CD4-positive, alpha-beta T cell treated with Interleukin-17A for 1 hour (primary cell): ENCODE measurements at regions not wholly inside any gene's neighbourhood (a gene's known extent, or its start where the extent isn't known, plus 50 kb on each side); places are given as distances from the start of the nearest gene placed in this dataset.
"Not testable (repeated sequence)": the region's sequence is repeated elsewhere in the genome, so short reads cannot be mapped to it uniquely, and the experiment has no call there.

ENCODE experiments used
- DNase-seq: peaks from one replicate; pipeline ENCODE4 v3.0.0-alpha.2; 2020

DNA sequence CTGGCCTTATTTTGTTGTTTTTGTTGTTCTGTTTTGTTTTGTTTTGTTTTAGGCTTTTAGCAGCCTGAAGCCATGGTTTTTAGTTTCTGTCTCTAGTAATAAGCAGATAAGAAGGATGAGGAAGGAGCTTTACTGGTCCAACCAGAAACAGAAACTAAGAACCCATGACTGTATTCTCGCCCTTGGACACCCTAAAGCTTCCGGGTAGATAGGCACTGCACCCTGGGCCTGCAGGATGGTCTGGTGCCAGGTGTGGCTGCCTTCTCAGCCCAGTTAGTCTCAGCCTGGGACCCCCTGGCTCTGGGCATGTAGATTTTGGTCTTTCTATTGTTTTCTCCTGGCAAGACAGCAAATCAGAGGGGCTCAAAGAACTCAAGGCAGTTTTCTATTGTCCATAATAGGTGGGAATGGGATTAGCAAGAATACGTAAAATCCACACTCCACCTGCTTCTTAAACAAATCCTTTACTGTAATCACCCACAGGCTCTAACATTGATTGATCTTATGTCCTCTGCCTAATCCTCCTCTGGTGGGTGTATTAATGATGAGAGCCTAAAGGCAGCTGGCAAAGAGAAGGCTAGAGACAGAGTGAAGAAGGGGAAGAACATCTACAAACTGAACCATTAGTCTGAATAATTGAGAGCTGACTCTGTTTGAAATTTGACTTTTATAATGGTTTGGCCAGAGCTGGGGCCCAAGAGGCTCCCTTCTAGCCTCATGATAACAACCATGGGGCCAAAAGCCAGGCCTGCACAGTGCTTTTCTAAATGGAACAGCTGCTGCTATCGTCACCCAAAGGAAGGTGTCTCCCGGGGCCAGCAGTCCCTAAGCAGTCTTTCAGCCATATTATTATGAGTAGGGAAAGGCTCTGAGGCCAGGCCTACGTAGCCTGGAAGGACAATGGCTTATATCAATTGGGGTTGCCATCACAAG is 106.8 kb upstream of the ATP1A1 start:
- no peak for DNase-seq

DNA sequence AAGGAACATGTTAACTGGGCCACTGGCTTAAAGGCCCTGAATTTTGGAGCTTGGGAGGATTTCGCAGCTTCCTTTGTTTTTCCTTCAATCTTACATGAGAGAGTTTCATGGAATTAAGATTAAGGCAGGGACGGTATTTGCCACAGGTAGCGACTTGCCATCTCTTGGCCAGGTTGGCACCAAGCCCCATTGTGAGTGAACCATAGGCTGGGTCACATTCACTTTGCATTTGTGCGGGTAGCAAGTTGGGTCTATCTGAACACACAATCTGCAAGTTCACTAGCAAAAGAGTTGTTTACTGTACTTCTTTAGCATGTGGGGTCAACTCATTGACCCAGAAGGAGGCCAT is 106.2 kb upstream of the ATP1A1 start:
- DNase-seq: no peak

DNA sequence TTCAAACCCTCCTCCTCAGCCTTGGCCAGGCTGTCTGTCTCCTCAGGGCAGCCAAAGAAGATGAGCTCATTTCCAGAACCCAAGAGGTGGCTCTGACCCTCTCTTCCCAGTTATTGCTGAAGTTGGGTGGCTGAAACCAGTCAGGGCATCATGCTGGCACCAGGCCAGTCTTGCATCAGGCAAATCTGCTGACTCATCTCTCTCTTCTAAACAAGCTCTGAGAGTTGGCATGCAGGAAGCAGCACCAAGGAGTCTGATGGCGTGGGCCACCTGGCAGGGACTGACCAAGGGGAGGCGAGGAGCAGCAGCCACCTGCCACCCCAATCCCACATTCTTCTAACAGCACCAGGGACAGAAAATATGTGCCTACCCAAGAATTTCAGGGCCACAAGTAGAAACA is 104.8 kb upstream of the ATP1A1 start:
- no peak for DNase-seq

DNA sequence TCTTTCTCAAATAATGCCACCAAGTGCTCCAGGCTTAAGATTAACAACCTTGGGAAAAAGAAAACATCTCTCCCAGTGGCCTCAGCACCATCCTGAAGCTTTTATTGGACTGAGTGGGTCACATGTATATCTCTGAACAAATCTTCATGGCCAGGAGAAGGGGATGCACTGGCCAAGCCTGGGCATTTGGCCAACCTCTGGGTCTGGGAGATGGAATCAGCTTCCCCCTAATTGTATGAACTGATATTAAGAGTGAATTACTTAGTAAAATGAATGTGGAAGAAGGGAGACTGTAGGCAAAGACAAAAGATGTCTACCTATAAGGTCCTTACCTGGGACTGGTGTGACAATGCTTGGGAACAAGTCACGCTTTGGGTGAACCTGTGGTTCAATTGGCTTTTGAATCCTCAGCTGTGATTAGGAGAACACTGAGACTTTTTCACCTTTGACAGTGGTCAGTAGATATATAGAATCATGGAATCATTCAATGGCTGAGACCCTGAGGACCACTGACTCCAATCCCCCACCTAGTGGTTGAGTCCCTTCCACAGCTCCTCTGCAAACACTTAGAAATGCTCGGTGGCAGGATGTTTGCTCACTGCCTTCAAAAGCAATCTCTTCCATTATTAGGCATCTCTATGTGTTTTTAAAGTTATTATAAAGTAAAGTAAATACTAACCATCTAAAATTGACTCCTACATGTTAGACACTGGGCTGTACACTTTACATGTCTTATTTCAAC is 102.6 kb upstream of the ATP1A1 start:
- DNase-seq: no peak

DNA sequence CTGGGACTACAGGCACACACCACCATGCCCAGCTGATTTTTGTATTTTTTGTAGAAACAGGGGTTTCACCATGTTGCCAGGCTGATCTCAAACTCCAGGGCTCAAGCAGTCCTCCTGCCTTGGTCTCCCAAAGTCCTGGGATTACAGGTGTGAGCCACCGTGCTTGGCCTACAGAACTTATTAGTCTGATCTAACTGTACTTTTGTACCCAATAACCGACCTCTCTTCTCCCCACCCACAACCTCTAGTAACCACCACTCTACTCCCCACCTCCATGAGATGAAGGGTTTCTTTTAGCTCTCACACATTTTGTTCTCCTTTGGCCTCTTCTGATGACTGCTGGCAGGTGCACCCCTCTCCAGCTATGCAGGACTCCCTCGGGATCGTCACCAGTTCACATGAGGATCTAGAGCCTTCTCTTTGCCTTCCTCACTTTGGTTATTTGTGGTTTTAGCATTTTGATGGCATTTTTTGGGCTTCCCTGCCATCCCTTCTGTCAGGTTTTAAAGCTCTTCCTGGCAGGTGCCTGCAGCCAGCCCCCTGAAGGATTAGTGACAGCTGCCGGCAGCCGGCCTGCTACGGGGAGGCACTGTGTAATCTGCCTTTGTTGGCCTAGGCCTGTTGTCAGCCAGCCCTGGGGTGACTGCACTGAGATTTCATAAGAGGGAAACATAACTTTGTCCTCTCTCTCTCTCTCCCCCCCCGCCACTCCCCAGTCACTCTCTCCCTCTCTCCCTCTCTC is 99.8 kb upstream of the ATP1A1 start:
- DNase-seq: no peak

DNA sequence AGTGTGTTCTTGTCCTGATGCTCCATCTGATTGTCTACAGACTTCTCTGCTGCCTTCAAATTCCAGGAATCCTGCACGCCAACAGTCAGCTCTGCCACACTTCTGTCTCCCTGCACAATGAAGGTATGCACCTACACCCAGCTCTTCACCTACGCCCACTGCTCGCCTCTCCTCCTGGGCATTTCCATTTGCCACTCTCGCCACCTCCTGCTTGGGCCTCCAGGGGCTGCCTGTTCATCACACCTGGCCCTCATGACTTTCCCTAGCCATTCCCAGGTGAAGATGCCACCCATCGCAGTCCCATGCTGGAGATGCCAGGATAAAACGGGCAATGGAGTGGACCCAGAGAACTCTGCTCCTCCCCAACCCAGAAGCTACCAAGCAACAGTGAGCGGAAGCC is 96.5 kb upstream of the ATP1A1 start:
- DNase-seq: no peak

DNA sequence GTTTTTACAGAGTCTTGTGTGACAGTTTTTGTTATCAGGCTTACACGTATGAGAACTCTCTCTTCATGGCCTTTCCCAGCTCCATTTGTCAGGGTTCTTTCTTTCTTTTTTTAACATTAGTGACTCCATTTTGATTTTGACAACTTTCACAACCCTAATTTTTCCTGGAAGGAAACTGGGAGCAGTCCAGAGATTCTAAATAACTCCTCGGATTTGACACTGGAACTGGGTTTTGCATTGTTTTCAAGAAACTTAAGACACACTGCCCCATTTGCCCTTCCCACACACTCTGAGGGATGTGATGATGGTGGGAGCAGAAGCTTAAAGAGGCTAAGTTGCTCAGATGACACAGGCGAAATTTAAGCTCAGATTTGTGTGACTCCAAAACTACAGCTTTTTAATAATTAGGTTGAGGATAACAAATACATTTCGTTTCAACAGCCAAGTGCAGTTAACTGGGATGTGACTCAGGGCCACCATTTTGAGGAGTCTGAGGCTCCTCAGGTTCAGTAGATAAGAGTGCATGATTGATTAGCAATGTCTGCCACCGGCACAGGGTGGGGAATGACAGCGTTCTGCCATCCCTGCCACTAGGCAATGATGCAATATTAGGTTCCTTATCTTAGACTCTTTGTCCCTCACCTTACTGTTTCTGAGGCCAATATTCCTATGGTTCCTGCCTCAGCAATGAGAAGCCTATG is 95.1 kb upstream of the ATP1A1 start:
- DNase-seq: no peak

DNA sequence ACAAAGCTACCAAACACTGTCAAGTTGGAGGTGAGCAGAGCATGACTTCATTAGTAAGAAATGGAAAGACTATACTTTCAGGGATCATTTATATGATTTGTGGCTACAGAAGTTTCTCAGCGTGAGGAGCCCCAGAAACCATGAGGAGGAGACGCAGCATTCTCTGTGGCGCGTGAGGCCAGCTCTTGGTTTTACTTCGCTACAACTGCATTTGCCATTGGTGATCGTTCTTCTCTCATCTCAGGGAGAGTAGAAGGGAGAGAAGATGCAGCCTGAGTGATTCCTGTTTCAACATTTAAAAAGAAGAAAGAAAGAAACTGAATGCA is 94.5 kb upstream of the ATP1A1 start:
- DNase-seq: no peak

DNA sequence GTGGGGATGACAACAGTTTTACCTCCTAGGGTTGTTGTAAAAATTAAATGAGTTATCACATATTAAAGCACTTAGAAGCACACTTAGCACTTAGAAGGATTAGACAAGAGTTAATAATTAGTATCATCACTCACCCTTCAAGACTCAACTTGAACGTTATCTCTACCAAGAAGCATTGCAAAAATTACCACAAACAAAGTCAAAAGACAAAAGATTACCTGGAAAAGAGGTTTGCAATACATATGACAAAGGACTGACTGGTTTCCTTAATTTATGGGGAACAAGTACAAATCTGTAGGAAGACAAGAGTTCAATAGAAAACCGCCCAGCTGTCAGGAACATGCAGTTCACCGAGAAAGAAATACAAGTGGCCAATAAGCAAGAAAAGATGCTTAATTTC is 93.3 kb upstream of the ATP1A1 start:
- no peak for DNase-seq

DNA sequence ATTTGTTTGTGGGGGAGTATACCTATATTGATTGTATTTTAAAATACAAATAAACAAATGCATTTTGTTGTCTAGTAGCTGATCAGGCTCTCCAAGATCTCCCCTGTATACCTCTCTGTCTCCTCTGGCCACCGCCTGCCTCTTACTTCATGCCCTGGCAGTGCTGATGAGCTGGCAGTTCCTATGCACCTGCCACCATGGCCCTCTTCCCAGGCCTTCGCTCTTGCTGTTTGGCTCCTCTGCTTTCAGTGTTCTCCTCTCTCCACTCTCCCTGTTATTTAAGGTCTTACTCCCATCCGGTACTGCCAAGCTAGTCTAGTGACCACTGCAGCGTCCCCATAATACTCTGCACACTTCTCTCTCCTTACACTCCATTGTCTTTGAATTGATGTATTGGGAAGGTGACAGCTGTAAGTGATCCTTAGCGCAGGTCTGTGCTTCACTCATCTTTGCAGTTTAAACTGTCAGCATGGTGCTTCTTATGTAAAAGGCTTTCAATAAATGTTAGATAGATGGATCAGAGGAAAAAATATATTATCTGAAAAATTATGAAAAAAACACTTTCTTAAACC is 88.1 kb upstream of the ATP1A1 start:
- DNase-seq: no peak

DNA sequence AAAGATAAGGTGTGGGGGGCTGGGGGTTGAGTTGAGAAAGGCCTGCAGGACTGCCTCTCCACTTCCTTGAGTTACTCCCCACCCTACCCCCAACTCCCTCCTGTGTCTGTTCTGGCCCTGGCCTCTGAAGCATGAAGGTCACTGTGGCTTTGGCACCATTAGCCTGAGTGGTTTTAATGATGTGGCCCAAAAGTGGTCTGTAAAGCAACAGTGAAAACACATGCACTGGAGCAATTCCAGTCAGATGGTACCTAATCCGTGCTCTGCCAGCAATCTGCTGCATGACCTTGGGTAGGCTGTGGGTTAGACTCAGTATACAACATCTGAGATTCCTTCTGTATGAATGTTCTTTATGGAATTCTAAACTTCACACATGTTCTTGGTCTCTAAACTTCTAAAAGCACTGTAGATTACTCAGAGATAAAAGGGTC is 86.5 kb upstream of the ATP1A1 start:
- no peak for DNase-seq

DNA sequence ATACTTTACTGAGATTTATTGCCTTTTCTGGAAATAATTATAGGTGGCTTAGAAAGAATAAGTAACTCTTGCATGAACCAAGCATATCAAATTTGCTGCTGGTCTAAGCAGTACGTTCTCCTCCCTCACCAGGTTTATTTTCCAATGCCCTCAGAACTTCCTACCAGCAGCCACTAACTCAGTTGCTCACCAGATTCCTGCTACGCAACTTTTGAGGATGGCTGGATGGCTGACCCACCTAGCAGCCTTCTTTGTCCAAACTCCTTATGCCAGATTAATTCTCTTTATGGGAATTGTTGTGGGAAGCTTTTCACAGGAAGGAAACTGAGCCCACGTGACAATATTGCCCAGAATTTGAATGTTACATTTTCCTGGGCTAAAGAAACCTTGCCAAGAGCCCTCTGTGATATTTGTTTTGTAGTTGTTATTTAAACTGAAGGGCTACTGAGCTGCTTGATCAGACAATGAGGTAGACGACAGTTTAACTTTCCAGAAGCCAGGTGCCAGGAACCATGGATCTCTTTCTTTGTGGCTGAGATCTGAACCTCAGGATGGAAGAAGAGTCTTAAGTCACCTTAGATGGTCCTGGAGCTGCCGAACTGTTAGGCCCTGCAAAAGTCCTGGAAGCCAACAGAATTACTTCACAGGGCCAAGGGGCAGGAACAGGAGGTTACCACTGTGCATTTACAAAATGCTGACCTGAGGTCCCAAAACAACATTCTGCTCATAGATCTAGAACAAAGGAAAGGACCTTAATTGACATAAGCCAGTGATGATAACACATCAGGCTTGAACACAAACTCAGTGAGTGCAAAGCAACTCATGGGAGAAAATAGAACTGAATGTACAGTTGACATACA is 85.5 kb upstream of the ATP1A1 start:
- DNase-seq: no peak

DNA sequence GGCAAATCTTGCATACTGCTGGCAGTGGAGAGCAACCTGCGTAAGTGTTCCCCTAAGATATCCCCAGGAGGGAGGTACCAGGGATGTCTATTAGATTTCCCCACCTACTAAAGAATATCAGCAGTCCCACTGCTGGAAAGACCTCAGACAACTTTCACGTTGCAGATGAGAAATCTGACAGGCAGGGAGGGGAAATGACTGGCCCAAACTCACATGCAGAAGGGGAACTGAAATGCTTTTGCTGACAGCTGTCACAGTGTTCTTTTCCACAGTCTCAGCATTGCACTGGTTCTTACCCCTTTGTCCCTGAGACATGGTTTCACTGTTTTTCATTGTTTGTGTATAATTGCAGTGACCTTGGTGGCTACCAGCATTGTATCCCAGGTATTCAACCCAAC is 84.8 kb upstream of the ATP1A1 start:
- DNase-seq: no peak

DNA sequence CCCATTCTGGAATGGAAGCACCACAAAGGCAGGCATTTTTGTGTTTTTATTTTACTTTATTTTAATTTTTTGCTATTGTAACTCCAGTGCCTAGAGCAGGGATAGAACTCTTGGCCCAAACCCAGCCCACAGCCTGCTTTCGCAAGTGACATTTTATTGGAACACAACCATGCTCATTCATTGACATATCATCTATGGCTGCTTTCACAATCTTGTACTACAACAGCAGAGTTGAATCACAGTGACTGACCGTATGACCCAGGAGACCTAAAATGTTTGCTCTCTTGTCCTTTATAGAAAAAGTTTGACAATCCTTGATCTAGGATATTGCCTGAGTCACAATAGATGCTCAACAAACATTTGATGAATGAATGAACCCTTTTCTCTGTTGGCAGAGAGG is 83.9 kb upstream of the ATP1A1 start:
- DNase-seq: no peak

DNA sequence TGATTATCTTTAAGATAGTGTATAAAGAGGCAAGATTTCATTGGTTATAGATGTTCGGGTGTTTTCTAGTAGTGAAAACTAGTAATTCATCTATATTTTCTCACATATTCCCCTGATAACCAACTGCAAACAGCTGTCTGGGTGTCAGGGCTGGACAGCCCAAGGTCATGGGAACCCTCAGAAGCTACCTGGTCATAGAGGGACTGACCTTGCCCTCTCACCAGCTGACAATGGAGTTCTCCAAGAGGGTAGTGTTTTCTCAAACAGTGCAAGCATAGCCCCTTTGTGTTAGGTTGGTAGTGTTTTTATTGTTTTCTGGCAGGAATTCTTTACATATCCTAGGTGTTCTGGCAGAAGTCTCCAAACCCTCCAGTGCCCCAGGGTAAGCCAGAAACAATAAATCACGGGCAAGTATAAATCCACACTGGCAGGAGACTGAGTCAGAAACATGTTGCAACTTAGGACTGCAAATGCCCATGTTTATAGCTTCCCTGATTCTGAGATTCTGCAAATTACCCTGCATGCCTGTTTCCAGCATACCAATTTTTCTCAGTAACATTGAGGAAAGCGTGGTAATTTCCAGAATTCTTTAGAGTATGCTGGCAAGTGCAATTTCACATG is 82.8 kb upstream of the ATP1A1 start:
- DNase-seq: no peak

DNA sequence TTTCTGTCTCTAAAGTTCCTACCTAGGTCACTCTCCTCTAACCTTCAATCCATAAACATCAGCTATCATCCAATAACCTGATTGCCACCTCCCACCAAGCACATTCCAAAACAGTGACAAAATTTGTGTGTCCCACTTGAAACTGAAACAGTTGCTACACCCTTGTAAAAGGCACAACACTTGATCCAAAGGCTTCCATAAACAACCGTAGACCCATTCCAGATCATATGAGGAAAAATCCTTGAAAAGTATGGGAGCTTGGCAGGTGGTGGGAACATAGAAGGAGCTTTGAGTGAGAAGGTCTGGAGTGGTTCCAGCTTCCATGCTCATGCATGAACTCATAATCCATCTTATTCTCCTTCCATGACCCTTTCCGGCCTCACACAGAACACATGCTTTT is 82.0 kb upstream of the ATP1A1 start:
- no peak for DNase-seq

DNA sequence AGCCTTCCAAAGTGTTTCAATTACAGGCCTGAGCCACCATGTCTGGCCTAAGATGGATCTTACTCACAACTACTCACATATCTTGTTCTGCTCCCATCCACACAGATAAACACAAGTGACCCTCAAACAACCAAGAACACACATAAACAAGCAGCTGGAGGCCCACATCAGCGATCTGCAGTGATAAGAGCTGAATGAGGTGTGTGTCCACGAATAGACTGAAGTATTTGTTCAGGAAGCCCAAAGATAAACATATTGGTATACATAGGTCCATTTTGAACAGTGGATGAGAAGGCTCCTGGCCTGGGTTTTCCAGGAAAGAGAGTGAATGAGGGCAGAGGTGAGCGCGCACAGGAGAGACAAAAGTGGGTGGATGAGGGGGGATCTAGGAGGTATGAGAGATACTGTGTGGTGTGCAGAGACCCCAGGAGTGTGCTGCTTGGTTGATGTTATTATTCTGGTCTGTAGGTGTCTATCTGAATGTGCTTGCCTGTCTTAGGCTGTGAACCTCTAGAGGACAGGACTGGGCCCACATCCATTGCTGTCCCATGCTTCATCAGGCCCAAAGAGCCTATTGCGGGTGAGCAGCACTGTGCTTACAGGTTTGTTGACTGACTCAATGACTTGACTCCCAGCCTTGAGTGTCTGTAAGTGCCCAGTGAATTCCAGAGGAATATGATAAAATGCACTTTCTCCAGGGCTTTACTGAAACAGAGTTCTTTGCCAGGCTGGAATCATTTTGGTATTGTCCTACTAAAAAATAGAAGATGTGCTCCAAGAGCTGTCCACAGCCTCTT is 79.9 kb upstream of the ATP1A1 start:
- DNase-seq: no peak

DNA sequence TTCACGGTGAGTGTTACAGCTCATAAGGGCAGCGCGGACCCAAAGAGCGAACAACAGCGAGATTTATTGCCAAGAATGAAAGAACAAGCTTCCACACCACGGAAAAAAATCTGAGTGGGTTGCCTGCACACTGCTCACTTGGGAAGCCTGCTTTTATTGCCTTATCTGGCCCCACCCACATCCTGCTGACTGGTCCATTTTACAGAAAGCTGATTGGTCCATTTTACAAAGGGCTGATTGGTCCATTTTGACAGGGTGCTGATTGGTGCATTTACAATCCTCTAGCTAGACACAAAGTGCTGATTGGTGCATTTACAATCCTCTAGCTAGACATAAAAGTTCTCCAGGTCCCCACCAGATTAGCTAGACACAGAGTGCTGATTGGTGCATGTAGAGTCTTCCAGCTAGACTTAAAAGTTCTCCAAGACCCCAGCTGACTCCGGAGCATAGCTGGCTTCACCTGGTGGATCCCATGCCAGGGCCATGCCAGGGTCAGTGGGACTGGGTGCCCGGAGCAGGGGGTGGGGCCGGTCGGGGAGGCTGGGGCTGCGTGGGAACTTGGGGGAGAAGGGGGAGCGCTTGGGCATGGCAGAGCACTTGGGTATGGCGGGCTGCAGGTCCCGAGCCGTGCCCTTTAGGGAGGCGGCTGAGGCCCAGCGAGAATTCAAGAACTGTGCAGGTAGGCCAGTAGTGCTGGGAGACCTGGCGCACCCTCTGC is 75.4 kb upstream of the ATP1A1 start:
- no peak for DNase-seq

DNA sequence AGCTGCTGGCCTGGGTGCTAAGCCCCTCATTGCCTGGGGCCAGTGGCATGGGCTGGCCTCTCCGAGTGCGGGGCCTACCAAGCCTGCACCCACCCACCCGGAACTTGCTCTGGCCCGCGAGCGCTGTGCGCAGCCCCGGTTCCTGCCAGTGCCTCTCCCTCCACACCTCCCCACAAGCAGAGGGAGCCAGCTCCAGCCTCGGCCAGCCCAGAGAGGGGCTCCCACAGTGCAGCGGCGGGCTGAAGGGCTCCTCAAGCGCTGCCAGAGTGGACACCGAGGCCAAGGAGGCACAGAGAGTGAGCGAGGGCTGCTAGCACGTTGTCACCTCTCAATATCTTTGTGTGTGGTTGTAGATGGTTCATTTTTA is 74.8 kb upstream of the ATP1A1 start:
- DNase-seq: not testable (repeated sequence)

DNA sequence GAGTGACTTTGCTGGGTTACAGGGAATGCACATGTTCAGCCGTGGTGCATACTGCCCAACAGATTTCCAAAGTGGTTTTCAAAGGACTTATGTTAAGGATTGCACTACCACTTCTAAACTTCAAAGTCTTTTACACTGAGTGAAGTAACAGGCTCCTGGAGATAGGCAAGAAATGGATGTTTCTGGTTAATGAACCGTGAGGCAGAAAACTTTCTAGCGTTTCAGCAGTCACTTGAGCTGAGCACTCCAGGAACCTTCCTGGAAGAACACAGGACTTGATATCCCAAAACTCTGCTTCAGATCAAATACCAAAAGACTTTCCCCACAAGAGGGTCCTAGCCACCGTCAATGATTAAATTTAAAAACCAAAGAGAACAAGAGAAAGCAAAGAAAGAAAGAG is 74.3 kb upstream of the ATP1A1 start:
- no peak for DNase-seq
